ENCODE measurements at regions not wholly inside any gene's neighbourhood (a gene's known extent, or its start where the extent isn't known, plus 50 kb on each side); places are given as distances from the start of the nearest gene placed in this dataset.
"Not testable (repeated sequence)": the region's sequence is repeated elsewhere in the genome, so short reads cannot be mapped to it uniquely, and the experiment has no call there.

- no peak for DNase-seq (ENCODE audit: insufficient read length, low spot score, missing footprints)
- Histone ChIP-seq H3K27ac (ENCODE audit: low read depth, low read length) (no peak overlapping the region), H3K4me2 (ENCODE audit: insufficient read depth, low read length) (no peak overlapping the region), H3K9me3 (ENCODE audit: low read depth, low read length) (no peaks in the 10 kb centered on the region), H3K4me3 (ENCODE audit: insufficient read depth, low read length) (no peak overlapping the region), H4K20me1 (ENCODE audit: insufficient read depth, low read length) (no peaks in the 10 kb centered on the region), H2AFZ (ENCODE audit: low read length) (no peak overlapping the region), H3K36me3 (ENCODE audit: insufficient read depth, low read length) (no peaks in the 10 kb centered on the region), H3K4me1 (ENCODE audit: insufficient read depth, low read length) (peaks cover 2% of the 10 kb centered on the region), H3K27me3 (ENCODE audit: insufficient read depth, low read length) (peaks cover 6% of the 10 kb centered on the region), H3K79me2 (ENCODE audit: insufficient read depth, low read length) (no peaks in the 10 kb centered on the region)
- TF ChIP-seq CTCF (IDR thresholded peaks at IDR 0.05; ENCODE audit: extremely low read depth, low read depth, low read length) = no peak
These were observed 352.1 kb downstream of the MMUT start for GRCh38 chr6:49110916-49111315.

- not testable (repeated sequence) for H3K4me2 ChIP-seq (ENCODE audit: insufficient read depth, low read length); H3K9me3 ChIP-seq (ENCODE audit: low read depth, low read length); H3K36me3 ChIP-seq (ENCODE audit: insufficient read depth, low read length); H3K4me1 ChIP-seq (ENCODE audit: insufficient read depth, low read length); H3K27ac ChIP-seq (ENCODE audit: low read depth, low read length); H4K20me1 ChIP-seq (ENCODE audit: insufficient read depth, low read length); H2AFZ ChIP-seq (ENCODE audit: low read length); H3K27me3 ChIP-seq (ENCODE audit: insufficient read depth, low read length); H3K4me3 ChIP-seq (ENCODE audit: insufficient read depth, low read length); DNase-seq (ENCODE audit: insufficient read length, low spot score, missing footprints); H3K79me2 ChIP-seq (ENCODE audit: insufficient read depth, low read length)
These were observed 365.4 kb downstream of the MMUT start for GRCh38 chr6:49097664-49098063.

DNA sequence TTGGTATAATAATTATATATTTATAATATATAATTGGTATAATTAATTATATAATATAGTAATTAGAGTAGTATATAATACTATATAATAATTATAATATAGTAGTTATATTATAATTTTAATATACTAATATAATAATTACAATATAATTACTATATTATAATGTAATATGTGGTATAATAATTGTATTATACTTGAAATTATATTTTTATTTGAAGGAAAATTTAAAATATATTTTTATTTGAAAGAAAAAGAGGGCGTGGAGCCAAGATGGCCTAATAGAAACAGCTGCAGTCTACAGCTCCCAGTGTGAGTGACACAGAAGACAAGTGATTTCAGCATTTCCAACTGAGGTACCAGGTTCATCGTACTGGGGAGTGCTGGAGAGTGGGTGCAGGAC lies 365.9 kb downstream of the MMUT start:
- H3K4me3 ChIP-seq (ENCODE audit: insufficient read depth, low read length) = no peak overlapping the region
- no peak overlapping the region for H3K4me2 ChIP-seq (ENCODE audit: insufficient read depth, low read length)
- H3K79me2 ChIP-seq (ENCODE audit: insufficient read depth, low read length) = no peaks in the 10 kb centered on the region
- no peaks in the 10 kb centered on the region for H3K9me3 ChIP-seq (ENCODE audit: low read depth, low read length)
- H3K27me3 ChIP-seq (ENCODE audit: insufficient read depth, low read length) = no peaks in the 10 kb centered on the region
- H3K36me3 ChIP-seq (ENCODE audit: insufficient read depth, low read length) = no peaks in the 10 kb centered on the region
- H4K20me1 ChIP-seq (ENCODE audit: insufficient read depth, low read length) = no peaks in the 10 kb centered on the region
- no peak overlapping the region for H3K27ac ChIP-seq (ENCODE audit: low read depth, low read length)
- no peak overlapping the region for H2AFZ ChIP-seq (ENCODE audit: low read length)
- no peaks in the 10 kb centered on the region for H3K4me1 ChIP-seq (ENCODE audit: insufficient read depth, low read length)
- no peak for TF ChIP-seq CTCF (IDR thresholded peaks at IDR 0.05; ENCODE audit: extremely low read depth, low read depth, low read length)
- DNase-seq (ENCODE audit: insufficient read length, low spot score, missing footprints) = no peak

GRCh38 chr6:49088631-49089030 lies 374.4 kb downstream of the MMUT start:
- no peak for TF ChIP-seq CTCF (IDR thresholded peaks at IDR 0.05; ENCODE audit: extremely low read depth, low read depth, low read length)
- Histone ChIP-seq H3K79me2 (ENCODE audit: insufficient read depth, low read length) (no peaks in the 10 kb centered on the region), H3K4me2 (ENCODE audit: insufficient read depth, low read length) (no peak overlapping the region), H3K27ac (ENCODE audit: low read depth, low read length) (no peak overlapping the region), H3K4me1 (ENCODE audit: insufficient read depth, low read length) (no peaks in the 10 kb centered on the region), H3K4me3 (ENCODE audit: insufficient read depth, low read length) (no peak overlapping the region), H3K27me3 (ENCODE audit: insufficient read depth, low read length) (no peaks in the 10 kb centered on the region), H3K36me3 (ENCODE audit: insufficient read depth, low read length) (no peaks in the 10 kb centered on the region), H2AFZ (ENCODE audit: low read length) (no peak overlapping the region), H4K20me1 (ENCODE audit: insufficient read depth, low read length) (no peaks in the 10 kb centered on the region), H3K9me3 (ENCODE audit: low read depth, low read length) (peaks cover 3% of the 10 kb centered on the region)
- DNase-seq (ENCODE audit: insufficient read length, low spot score, missing footprints) = peak; percentile 29

DNA sequence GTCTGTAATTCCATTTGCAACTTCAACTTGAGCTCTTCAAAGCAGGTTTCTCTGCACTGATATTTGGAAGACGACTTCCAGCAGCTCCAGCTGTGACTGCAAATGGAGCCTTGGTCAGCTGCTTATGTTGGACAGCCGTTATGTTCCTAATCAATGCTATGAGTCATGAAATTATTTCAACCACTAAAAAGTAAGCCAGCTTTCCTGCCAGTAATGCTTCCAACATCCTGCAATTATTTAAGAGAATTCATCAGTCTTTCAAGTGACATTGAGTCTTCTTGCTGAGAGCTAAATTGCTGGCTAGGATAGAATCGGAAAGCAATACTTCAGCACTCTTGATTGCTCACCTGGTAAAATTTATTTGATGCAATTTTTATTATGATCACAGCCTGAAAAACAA lies 375.7 kb downstream of the MMUT start:
- H3K36me3 ChIP-seq (ENCODE audit: insufficient read depth, low read length) = no peaks in the 10 kb centered on the region
- no peaks in the 10 kb centered on the region for H3K4me1 ChIP-seq (ENCODE audit: insufficient read depth, low read length)
- H3K27ac ChIP-seq (ENCODE audit: low read depth, low read length) = no peak overlapping the region
- H3K4me3 ChIP-seq (ENCODE audit: insufficient read depth, low read length) = no peak overlapping the region
- TF ChIP-seq CTCF (IDR thresholded peaks at IDR 0.05; ENCODE audit: extremely low read depth, low read depth, low read length) = no peak
- no peak overlapping the region for H2AFZ ChIP-seq (ENCODE audit: low read length)
- peaks cover 3% of the 10 kb centered on the region for H3K9me3 ChIP-seq (ENCODE audit: low read depth, low read length)
- peak; percentile 41 for DNase-seq (ENCODE audit: insufficient read length, low spot score, missing footprints)
- H4K20me1 ChIP-seq (ENCODE audit: insufficient read depth, low read length) = no peaks in the 10 kb centered on the region
- H3K4me2 ChIP-seq (ENCODE audit: insufficient read depth, low read length) = no peak overlapping the region
- no peaks in the 10 kb centered on the region for H3K27me3 ChIP-seq (ENCODE audit: insufficient read depth, low read length)
- no peaks in the 10 kb centered on the region for H3K79me2 ChIP-seq (ENCODE audit: insufficient read depth, low read length)

All from osteoblast (primary cell).